Upper lobe of left lung (tissue), 4 donors: ENCODE measurements at regions not wholly inside any gene's neighbourhood (a gene's known extent, or its start where the extent isn't known, plus 50 kb on each side); places are given as distances from the start of the nearest gene placed in this dataset.

Experiments used
- EP300 ChIP-seq, 4 donors: sonication (generic); formaldehyde crosslinking; IDR thresholded peaks; one replicate each; pipeline ENCODE4 v1.5.1; 2017; ENCODE audit warnings: antibody characterized with exemption in 4 of 4, control low read depth in 2 of 4
- POLR2A ChIP-seq, 4 donors: fragments of 450-650 bp; IDR thresholded peaks; one replicate each; pipeline ENCODE4 v1.5.1; 2016 to 2017; ENCODE audit warnings: antibody characterized with exemption in 4 of 4, mild to moderate bottlenecking in 2 of 4
- POLR2AphosphoS5 ChIP-seq, 2 donors: sonication (generic); formaldehyde crosslinking; IDR thresholded peaks; one replicate each; pipeline ENCODE4 v1.5.1; 2017; ENCODE audit warnings: antibody characterized with exemption in 2 of 2
- TF ChIP-seq, protein P1 (sequence below), 6 experiments: fragments of 450-650 bp in 4 of 6; fragments of 200-600 bp in 2 of 6; sonication (generic) in 2 of 6; IDR thresholded peaks; one replicate each; pipeline ENCODE4 v1.5.1; 2016 to 2019; ENCODE audit warnings: antibody characterized with exemption in 6 of 6

DNA sequence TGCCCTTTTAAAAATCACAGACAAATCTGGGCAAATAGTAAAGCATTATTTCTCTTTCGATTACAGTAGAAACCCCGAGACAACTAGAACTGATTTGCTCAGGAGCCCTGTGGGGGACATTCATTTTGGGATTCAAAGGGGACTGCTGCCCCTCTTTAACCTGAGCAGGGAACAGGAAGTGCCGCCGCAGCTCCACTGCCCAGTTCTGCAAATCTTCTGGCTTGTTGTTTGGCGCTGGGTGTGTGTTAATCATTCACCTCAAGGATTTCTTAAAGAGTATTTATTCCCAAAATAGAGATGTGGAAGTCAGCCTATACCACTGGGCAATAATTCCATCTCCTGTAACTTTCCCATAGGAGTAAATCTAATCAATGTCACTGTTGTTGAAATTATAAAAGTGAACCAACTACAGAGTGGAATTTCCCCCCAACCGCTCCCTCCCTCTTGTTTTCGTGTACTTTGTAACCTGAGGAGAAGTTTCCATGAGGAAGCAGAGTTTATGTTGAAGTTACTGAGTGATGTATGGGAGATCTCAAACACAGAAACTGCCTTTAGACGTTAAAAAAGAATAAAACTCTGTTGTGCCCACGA, 515.8 kb downstream of the KLF12 start:
- TF ChIP-seq EP300 (IDR thresholded peaks at IDR 0.05), result no peak
- TF ChIP-seq POLR2A (IDR thresholded peaks at IDR 0.05), result no peak
- TF ChIP-seq, protein P1, sequence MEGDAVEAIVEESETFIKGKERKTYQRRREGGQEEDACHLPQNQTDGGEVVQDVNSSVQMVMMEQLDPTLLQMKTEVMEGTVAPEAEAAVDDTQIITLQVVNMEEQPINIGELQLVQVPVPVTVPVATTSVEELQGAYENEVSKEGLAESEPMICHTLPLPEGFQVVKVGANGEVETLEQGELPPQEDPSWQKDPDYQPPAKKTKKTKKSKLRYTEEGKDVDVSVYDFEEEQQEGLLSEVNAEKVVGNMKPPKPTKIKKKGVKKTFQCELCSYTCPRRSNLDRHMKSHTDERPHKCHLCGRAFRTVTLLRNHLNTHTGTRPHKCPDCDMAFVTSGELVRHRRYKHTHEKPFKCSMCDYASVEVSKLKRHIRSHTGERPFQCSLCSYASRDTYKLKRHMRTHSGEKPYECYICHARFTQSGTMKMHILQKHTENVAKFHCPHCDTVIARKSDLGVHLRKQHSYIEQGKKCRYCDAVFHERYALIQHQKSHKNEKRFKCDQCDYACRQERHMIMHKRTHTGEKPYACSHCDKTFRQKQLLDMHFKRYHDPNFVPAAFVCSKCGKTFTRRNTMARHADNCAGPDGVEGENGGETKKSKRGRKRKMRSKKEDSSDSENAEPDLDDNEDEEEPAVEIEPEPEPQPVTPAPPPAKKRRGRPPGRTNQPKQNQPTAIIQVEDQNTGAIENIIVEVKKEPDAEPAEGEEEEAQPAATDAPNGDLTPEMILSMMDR (IDR thresholded peaks at IDR 0.05), result no peak
- TF ChIP-seq POLR2AphosphoS5 (IDR thresholded peaks at IDR 0.05), result no peak
